ENCODE measurements at regions not wholly inside any gene's neighbourhood (a gene's known extent, or its start where the extent isn't known, plus 50 kb on each side); places are given as distances from the start of the nearest gene placed in this dataset.

GRCh38 chr22:22343581-22344296 lies 99.2 kb downstream of the VPREB1 start:
- TF ChIP-seq POLR2A (IDR thresholded peaks at IDR 0.05): no peak
- no peak for TF ChIP-seq CTCF (IDR thresholded peaks at IDR 0.05)

Data from uterus (tissue), 2 donors.